Activated T-helper 1 cell treated with anti-CD3 and anti-CD28 coated beads, Interleukin-12 subunit alpha, Interleukin-12 subunit beta, Interleukin-2, Interleukin-4 antibody, amounts not matched to agents 30 ng/mL and 10 ng/mL and 1 ng/mL, durations not matched to agents 14 hours and 24 hours and 36 hours (primary cell): ENCODE measurements at regions not wholly inside any gene's neighbourhood (a gene's known extent, or its start where the extent isn't known, plus 50 kb on each side); places are given as distances from the start of the nearest gene placed in this dataset.
"Not testable (repeated sequence)": the region's sequence is repeated elsewhere in the genome, so short reads cannot be mapped to it uniquely, and the experiment has no call there.

ENCODE experiments used
- DNase-seq: peaks from one replicate; pipeline ENCODE4 v3.0.0; 2021; ENCODE audit warnings: low spot score
- H3K27ac Mint-ChIP-seq: one replicate; pipeline ENCODE4 v1.8.0; 2021; ENCODE audit warnings: mild to moderate bottlenecking, mixed read lengths
- H3K27me3 Mint-ChIP-seq: one replicate; pipeline ENCODE4 v1.8.0; 2022; ENCODE audit warnings: mild to moderate bottlenecking, moderate library complexity, mixed read lengths; ENCODE audit not compliant: insufficient read depth
- H3K36me3 Mint-ChIP-seq: one replicate; pipeline ENCODE4 v1.8.0; 2021; ENCODE audit warnings: low read depth, mixed read lengths
- H3K4me1 Mint-ChIP-seq: one replicate; pipeline ENCODE4 v1.8.0; 2021; ENCODE audit warnings: low read depth, mixed read lengths
- H3K4me3 Mint-ChIP-seq: one replicate; pipeline ENCODE4 v1.8.0; 2021; ENCODE audit warnings: mild to moderate bottlenecking, moderate library complexity, mixed read lengths
- H3K9me3 Mint-ChIP-seq: one replicate; pipeline ENCODE4 v1.8.0; 2021; ENCODE audit warnings: mixed read lengths
- intact Hi-C: fragments of 100-400 bp; cut with micrococcal nuclease; formaldehyde crosslinking; loops from one replicate; pipeline ENCODE4 v1.15.1; 2024

DNA sequence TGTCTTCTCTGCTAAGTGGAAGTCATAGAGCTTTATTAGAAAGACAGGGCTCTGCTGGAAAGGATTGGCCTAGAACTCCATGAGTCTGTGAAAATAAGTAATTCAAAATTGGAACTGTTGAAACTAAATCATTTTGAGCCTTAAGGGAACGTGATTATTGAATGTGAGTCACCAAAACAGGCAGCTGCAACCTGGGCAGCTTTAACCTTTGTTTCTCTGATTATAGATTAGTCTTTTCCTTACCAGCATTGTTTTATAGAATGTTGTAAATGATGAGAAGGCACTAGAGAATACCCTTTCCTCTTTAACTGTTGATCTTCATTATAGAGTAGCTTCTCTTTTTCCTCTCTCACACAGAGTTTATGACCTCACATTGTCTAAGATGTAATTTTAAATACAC is 638.8 kb upstream of the SLITRK6 start:
- H3K4me3 Mint-ChIP-seq: no peak overlapping the region
- no peaks in the 10 kb centered on the region for H3K27me3 Mint-ChIP-seq
- H3K9me3 Mint-ChIP-seq: peaks cover 13% of the 10 kb centered on the region
- H3K4me1 Mint-ChIP-seq: no peaks in the 10 kb centered on the region
- H3K27ac Mint-ChIP-seq: no peak overlapping the region
- intact Hi-C loops: no loop called here
- H3K36me3 Mint-ChIP-seq: no peaks in the 10 kb centered on the region
- no peak for DNase-seq

DNA sequence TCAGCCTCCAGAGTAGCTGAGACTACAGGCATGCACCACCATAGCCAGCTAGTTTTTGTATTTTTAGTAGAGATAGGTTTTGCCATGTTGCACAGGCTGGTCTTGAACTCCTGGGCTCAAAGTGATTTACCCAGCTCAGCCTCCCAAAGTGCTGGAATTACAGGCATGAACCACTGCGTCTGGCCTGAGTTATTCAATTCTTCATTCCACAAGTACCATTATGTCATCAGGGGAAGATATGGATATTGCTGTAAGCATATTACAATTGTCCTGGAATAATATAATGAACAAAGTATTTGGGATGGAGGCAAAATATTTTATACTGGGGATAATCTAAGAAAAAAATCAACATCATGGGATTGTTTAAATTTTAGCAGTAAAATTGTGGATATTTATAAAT is 646.0 kb upstream of the SLITRK6 start:
- Mint-ChIP-seq H3K9me3 (peaks cover 11% of the 10 kb centered on the region), H3K4me3 (no peak overlapping the region), H3K4me1 (no peaks in the 10 kb centered on the region), H3K36me3 (no peaks in the 10 kb centered on the region), H3K27me3 (no peaks in the 10 kb centered on the region), H3K27ac (no peak overlapping the region)
- intact Hi-C loops: no loop called here
- DNase-seq: no peak

DNA sequence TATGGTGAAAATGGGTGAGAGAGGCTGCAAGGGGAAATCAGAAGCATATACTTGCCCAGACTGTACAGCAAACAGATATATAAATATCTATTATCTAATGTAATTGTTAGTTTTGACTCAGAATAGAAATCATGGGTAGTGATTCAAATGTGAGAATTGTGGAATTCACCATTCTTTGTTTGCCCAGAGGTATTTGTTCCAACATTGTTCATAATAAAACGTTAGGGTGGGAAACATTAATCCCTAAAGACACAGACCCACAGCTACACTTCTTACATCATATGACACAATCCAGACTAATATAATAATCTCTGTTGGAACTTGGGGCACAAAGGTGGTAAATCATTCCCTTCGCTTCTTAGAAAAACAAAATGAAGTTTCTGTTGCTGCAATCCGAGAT is 646.5 kb upstream of the SLITRK6 start:
- intact Hi-C loops: no loop called here
- H3K27me3 Mint-ChIP-seq: no peaks in the 10 kb centered on the region
- peaks cover 11% of the 10 kb centered on the region for H3K9me3 Mint-ChIP-seq
- H3K36me3 Mint-ChIP-seq: no peaks in the 10 kb centered on the region
- no peak for DNase-seq
- H3K27ac Mint-ChIP-seq: no peak overlapping the region
- H3K4me1 Mint-ChIP-seq: no peaks in the 10 kb centered on the region
- H3K4me3 Mint-ChIP-seq: no peak overlapping the region

DNA sequence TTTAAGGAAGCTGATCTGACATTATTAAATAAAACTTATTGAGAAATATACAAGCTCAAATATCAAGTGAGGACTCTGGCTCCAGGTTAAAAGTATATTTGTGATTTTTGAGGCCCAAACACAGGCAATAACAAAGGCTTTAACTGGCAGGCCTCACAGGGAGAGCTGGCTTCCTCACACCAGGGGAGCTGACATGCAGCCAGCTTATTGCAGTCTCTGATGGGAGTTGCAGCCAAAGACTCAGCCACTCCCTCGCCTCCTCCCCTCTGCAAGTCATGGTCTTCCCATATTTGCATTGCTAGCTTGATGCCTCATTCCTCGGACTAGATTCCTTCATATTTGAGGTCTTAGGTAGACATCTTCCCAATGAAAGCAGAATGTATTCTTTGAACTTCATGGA is 647.1 kb upstream of the SLITRK6 start:
- Mint-ChIP-seq H3K4me1 (no peaks in the 10 kb centered on the region), H3K27ac (no peak overlapping the region), H3K4me3 (no peak overlapping the region), H3K36me3 (no peaks in the 10 kb centered on the region), H3K27me3 (no peaks in the 10 kb centered on the region), H3K9me3 (peaks cover 11% of the 10 kb centered on the region)
- DNase-seq: no peak
- intact Hi-C loops: no loop called here

DNA sequence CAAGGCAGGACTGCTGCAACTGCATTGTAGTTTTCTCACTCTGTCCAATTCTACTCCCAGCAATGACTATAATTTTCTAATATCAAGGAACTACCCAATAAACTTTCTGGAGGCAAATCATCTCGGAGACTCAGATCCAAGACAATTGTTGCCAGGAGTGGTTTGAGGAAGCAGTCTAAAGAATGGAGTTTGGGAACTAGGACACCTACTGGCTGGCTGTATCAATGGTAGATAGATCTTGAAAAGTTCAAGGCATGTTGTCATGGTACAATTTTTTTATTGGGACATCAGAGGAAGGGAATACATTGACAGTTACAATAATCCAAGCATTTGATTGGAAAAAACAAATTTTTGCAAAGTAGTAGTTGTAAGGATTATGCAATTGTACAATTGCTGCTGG is 648.3 kb upstream of the SLITRK6 start:
- peaks cover 11% of the 10 kb centered on the region for H3K9me3 Mint-ChIP-seq
- no peaks in the 10 kb centered on the region for H3K4me1 Mint-ChIP-seq
- H3K4me3 Mint-ChIP-seq: no peak overlapping the region
- intact Hi-C loops: no loop called here
- no peaks in the 10 kb centered on the region for H3K36me3 Mint-ChIP-seq
- DNase-seq: no peak
- no peak overlapping the region for H3K27ac Mint-ChIP-seq
- H3K27me3 Mint-ChIP-seq: no peaks in the 10 kb centered on the region

DNA sequence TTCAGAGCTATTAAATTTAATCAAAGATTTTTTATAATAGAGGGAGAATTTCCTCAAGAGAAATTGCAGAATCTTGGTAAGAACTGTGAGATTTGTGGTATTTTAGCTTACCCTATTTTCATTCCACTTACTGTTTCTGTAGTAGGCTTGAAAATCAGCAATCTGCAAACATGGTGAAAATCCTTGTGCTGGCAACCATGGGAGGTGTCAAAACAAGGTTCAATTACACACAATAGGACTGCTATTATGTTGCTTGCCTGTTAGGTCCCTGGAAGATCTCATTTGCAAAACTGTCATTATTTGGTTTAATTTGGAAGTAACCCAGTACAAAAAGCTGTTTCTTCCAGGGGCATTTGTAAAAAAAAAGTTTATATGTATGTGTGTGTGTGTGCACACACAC is 662.8 kb upstream of the SLITRK6 start:
- no peak for DNase-seq
- Mint-ChIP-seq H3K4me1 (no peaks in the 10 kb centered on the region), H3K4me3 (no peak overlapping the region), H3K27ac (no peak overlapping the region), H3K36me3 (no peaks in the 10 kb centered on the region), H3K9me3 (peaks cover 8% of the 10 kb centered on the region), H3K27me3 (no peaks in the 10 kb centered on the region)
- intact Hi-C loops: no loop called here

DNA sequence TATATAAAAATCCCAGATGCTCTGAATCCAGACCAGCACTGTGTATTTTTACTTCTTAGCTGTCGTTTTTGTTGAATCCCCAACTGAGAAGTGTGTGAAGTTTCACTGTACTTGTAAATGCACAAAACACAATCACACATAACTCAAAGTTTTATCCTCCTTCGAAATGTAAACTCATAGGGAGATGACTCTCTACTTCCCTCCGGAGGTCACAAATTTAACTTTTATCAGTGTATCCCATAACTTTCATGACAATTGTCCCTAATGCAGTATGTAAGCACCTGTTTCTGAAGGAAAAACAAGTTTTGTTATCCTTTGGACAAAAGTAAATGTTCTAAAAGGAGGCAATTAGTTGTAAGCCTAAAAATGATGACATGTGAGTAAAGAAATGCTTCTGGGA is 665.0 kb upstream of the SLITRK6 start:
- Mint-ChIP-seq H3K27ac (no peak overlapping the region), H3K36me3 (no peaks in the 10 kb centered on the region), H3K27me3 (no peaks in the 10 kb centered on the region), H3K9me3 (peaks cover 5% of the 10 kb centered on the region), H3K4me3 (no peak overlapping the region), H3K4me1 (no peaks in the 10 kb centered on the region)
- intact Hi-C loops: no loop called here
- no peak for DNase-seq

DNA sequence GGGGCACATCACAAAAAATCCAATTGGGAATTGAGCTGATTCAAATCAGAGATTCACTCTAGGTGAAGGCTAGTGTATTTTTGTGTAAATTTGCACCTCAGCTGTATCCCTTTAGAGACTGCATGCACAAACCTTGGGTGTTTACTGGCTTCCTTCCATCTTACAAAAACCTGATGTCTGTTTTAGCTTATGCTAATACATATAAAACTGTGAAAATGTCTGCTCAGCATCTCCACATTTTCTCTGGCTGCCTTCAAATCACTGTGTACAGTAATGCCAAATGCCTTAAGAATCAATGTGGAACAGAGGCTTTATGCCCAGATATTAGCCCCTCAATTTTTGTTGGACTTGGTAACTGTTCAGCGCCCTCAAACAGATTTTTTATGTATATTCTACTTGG is 675.8 kb upstream of the SLITRK6 start:
- no peaks in the 10 kb centered on the region for H3K27me3 Mint-ChIP-seq

DNA sequence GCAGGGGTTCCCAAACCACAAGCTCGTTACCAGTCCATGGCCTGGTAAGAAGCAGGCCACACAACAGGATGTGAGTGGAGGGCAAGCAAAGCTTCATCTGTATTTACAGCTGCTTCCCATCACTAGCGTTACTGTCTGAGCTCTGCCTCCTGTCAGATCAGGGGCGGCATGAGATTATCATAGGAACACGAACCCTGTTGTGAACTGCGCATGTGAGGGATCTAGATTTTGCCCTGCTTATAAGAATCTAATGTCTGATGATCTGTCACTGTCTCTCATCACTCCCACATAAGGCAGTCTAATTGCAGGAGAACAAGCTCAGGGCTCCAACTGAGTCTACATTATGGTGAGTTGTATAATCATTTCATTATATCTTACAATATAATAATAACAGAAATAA is 677.4 kb upstream of the SLITRK6 start:
- Mint-ChIP-seq H3K27me3 (no peaks in the 10 kb centered on the region), H3K4me3 (no peak overlapping the region), H3K36me3 (no peaks in the 10 kb centered on the region), H3K9me3 (peaks cover 11% of the 10 kb centered on the region), H3K4me1 (no peaks in the 10 kb centered on the region), H3K27ac (no peak overlapping the region)
- intact Hi-C loops: no loop called here
- DNase-seq: no peak

More for the DNA sequence above, 675.8 kb upstream of the SLITRK6 start:
- no peaks in the 10 kb centered on the region for H3K4me1 Mint-ChIP-seq
- DNase-seq: no peak
- no peaks in the 10 kb centered on the region for H3K36me3 Mint-ChIP-seq
- H3K4me3 Mint-ChIP-seq: no peak overlapping the region
- peaks cover 13% of the 10 kb centered on the region for H3K9me3 Mint-ChIP-seq
- intact Hi-C loops: no loop called here
- H3K27ac Mint-ChIP-seq: no peak overlapping the region

DNA sequence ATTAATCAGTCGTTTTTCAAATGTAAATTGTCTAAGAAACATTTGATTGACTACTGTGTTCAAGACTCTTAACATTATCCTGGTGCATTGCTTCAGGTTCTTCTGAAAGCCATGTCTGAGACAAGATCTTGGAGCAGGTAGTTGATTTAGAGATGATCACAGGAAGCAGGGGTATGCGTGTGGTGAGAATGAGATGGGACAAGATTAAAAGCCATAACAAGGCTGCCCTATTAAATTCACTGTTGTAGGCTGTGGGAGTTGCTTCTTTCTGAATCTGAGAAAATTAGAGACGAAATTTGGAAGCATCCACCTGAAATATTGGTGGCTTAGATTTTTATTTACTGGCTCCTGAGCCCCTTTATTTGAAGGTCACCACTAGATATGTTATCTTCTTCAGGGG is 687.4 kb upstream of the SLITRK6 start:
- no peak for DNase-seq
- H3K27ac Mint-ChIP-seq: no peak overlapping the region
- H3K36me3 Mint-ChIP-seq: no peaks in the 10 kb centered on the region
- no peaks in the 10 kb centered on the region for H3K27me3 Mint-ChIP-seq
- intact Hi-C loops: no loop called here
- H3K4me3 Mint-ChIP-seq: no peak overlapping the region
- H3K9me3 Mint-ChIP-seq: peaks cover 4% of the 10 kb centered on the region
- H3K4me1 Mint-ChIP-seq: no peaks in the 10 kb centered on the region

DNA sequence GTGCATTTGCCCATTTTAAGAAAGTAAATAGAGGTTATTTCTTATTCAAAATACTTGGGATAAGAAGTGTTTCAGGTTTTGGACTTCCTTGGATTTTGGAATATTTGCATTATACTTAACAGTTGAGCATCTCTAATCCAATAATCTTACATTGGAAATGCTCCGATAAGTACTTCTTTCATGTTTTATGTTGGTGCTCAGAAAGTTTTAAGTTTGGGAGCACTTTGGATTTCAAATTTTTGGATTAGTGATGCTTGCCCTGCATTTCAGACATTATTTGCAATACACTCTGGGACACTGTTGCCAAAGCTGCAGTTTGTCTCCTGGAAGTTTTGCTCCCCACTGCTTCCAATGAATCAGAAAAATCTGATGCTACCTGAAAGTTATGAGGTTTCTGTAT is 691.9 kb upstream of the SLITRK6 start:
- no peaks in the 10 kb centered on the region for H3K9me3 Mint-ChIP-seq
- H3K27me3 Mint-ChIP-seq: no peaks in the 10 kb centered on the region
- H3K27ac Mint-ChIP-seq: no peak overlapping the region
- intact Hi-C loops: no loop called here
- DNase-seq: no peak
- H3K4me1 Mint-ChIP-seq: no peaks in the 10 kb centered on the region
- no peaks in the 10 kb centered on the region for H3K36me3 Mint-ChIP-seq
- H3K4me3 Mint-ChIP-seq: no peak overlapping the region

DNA sequence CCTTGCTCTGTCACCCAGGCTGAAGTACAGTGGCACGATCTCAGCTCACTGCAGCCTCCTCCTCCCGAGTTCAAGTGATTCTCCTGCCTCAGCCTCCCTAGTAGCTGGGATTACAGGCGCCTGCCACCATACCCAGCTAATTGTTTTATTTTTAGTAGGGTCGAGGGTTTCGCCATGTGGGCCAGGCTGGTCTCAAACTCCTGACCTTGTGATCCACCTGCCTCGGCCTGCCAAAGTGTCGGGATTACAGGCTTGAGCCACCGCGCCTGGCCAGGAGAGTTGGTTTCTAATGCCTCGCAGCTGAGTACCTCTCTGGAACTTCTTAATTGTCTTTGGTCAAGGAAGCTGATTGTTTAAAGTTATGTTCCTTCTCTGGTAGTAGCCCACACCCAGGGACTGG is 702.7 kb upstream of the SLITRK6 start:
- DNase-seq, intact Hi-C loops, H3K27me3 Mint-ChIP-seq, H3K4me1 Mint-ChIP-seq, H3K4me3 Mint-ChIP-seq, H3K9me3 Mint-ChIP-seq, H3K27ac Mint-ChIP-seq, H3K36me3 Mint-ChIP-seq: not testable (repeated sequence)

DNA sequence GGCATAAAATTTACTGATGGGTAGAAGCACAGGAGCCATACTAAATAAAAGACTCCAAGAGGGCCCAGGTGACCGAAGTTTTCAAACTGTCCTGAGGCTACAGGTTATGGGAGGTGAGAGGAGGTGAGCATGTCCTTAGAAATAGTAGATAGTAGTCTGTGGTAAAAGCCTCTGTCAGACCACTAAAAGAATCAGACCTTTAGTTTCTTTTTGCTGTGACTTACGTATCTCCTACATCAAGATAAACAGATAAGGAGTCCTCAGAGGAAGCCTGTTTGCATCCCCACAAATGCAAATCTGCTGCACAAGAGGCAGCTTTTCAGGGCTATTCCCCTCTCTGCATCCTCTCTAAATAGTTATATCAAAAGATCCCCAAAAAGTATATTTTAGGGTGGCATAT is 711.6 kb upstream of the SLITRK6 start:
- DNase-seq: no peak
- Mint-ChIP-seq H3K4me1 (no peaks in the 10 kb centered on the region), H3K27me3 (no peaks in the 10 kb centered on the region), H3K27ac (no peak overlapping the region), H3K9me3 (peaks cover 6% of the 10 kb centered on the region), H3K36me3 (no peaks in the 10 kb centered on the region), H3K4me3 (no peak overlapping the region)
- intact Hi-C loops: no loop called here

DNA sequence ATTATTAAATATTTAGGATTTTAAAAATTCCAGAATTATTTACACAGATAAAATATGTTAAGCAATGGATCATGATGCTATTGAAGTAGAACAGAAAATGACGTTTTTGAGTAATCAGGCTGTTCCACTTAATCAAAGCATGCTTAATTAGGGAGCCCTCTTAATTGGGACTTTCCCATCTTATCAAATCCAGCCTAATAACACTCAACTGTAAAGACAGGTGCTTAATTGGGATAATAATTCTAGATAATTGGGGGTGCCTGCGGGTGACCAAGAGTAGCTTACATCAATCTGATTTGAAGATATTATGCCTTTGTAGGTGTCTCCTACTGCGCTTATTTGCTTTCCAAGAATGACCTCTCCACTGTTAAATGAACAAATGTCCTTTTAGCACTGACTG is 742.2 kb upstream of the SLITRK6 start:
- H3K27me3 Mint-ChIP-seq: no peaks in the 10 kb centered on the region
- no peaks in the 10 kb centered on the region for H3K36me3 Mint-ChIP-seq
- no peaks in the 10 kb centered on the region for H3K9me3 Mint-ChIP-seq
- H3K27ac Mint-ChIP-seq: no peak overlapping the region
- intact Hi-C loops: no loop called here
- no peak for DNase-seq
- H3K4me1 Mint-ChIP-seq: no peaks in the 10 kb centered on the region
- no peak overlapping the region for H3K4me3 Mint-ChIP-seq
